Endothelial cell of umbilical vein (primary cell): ENCODE measurements at regions not wholly inside any gene's neighbourhood (a gene's known extent, or its start where the extent isn't known, plus 50 kb on each side); places are given as distances from the start of the nearest gene placed in this dataset.

ENCODE experiments used
- BruUV-seq: library from RNA; stranded (reverse); fragments of 400-500 nt; replicated peaks from 2 replicates; lab custom pipeline; 2021; lab: Mats Ljungman, UMichigan
- CTCF ChIA-PET: fragments of 300-600, 350-600 bp; sonication (Branson Sonifier 250); formaldehyde crosslinking; loops from one replicate; lab custom pipeline; 2021; ENCODE audit warnings: antibody characterized with exemption, inconsistent platforms; lab: Charles Lee
- POLR2A ChIA-PET: fragments of 300-600, 350-600 bp; sonication (Branson Sonifier 250); formaldehyde crosslinking; loops from one replicate; lab custom pipeline; 2021; ENCODE audit warnings: antibody characterized with exemption, inconsistent platforms; lab: Charles Lee
- DNase-seq: peaks from one replicate; pipeline ENCODE4 v3.0.0-alpha.2; 2011; ENCODE audit warnings: low read depth, low spot score
- FAIRE-seq: peaks from 2 replicates; lab custom pipeline; 2011; peaks lifted over from hg19 to GRCh38; lab: Jason Lieb, UNC
- H2AFZ ChIP-seq: 2 replicates; pipeline ENCODE4 v1.6.0; 2012; ENCODE audit warnings: low read depth, low read length, control low read depth, inconsistent platforms
- H3K27ac ChIP-seq: 2 replicates; pipeline ENCODE4 v1.5.1; 2011; ENCODE audit warnings: low read depth, mild to moderate bottlenecking, control low read depth, low read length, moderate library complexity; ENCODE audit not compliant: insufficient read depth
- H3K27me3 ChIP-seq, 2 experiments: 2 replicates each; pipeline versions ENCODE4 v1.6.0 to v1.6.1; 2011; ENCODE audit warnings: low read length in 2 of 2, mixed read lengths in 1 of 2; ENCODE audit not compliant: control insufficient read depth in 2 of 2, insufficient read depth in 2 of 2
- H3K36me3 ChIP-seq, 2 experiments: 2 replicates in 1 of 2; 3 replicates in 1 of 2; pipeline ENCODE4 v1.5.1; 2011; ENCODE audit warnings: low read length in 2 of 2, mild to moderate bottlenecking in 1 of 2, moderate library complexity in 1 of 2; ENCODE audit not compliant: control insufficient read depth in 2 of 2, insufficient read depth in 2 of 2; ENCODE audit errors: extremely low read depth in 1 of 2
- H3K4me1 ChIP-seq: 3 replicates; pipeline ENCODE4 v1.5.1; 2011; ENCODE audit warnings: mild to moderate bottlenecking, low read length; ENCODE audit not compliant: control insufficient read depth, insufficient read depth; ENCODE audit errors: extremely low read depth
- H3K4me2 ChIP-seq: 2 replicates; pipeline ENCODE4 v1.6.1; 2011; ENCODE audit warnings: low read length, control low read depth, mixed read lengths; ENCODE audit not compliant: insufficient read depth
- H3K4me3 ChIP-seq, 3 experiments: fragments of 200-600 bp in 1 of 3; sonication (generic), shearing (Covaris generic) in 1 of 3; replicated peaks in 1 of 3; 2 replicates each; pipeline ENCODE4 v1.5.1; 2011 to 2016; ENCODE audit warnings: control low read depth in 3 of 3, low read length in 3 of 3, mild to moderate bottlenecking in 2 of 3, inconsistent platforms in 1 of 3, low read depth in 1 of 3, moderate library complexity in 1 of 3; ENCODE audit not compliant: insufficient read depth in 1 of 3
- H3K79me2 ChIP-seq: 2 replicates; pipeline ENCODE4 v1.6.0; 2012; ENCODE audit warnings: low read length, inconsistent platforms; ENCODE audit not compliant: control insufficient read depth, insufficient read depth
- H3K9ac ChIP-seq: replicated peaks from 2 replicates; pipeline ENCODE3; 2011; ENCODE audit warnings: low read length, control low read depth; ENCODE audit not compliant: insufficient read depth; ENCODE audit errors: extremely low read depth
- H3K9me1 ChIP-seq: replicated peaks from 3 replicates; pipeline ENCODE4 v1.6.0; 2011; ENCODE audit warnings: mild to moderate bottlenecking, low read length; ENCODE audit not compliant: control insufficient read depth, insufficient read depth; ENCODE audit errors: extremely low read depth
- H3K9me3 ChIP-seq: replicated peaks from 2 replicates; pipeline ENCODE4 v1.5.1; 2012; ENCODE audit warnings: low read length, inconsistent platforms; ENCODE audit not compliant: control insufficient read depth, insufficient read depth
- H4K20me1 ChIP-seq: replicated peaks from 2 replicates; pipeline ENCODE3; 2011; ENCODE audit warnings: mild to moderate bottlenecking, low read length; ENCODE audit not compliant: control insufficient read depth, insufficient read depth; ENCODE audit errors: extremely low read depth
- CTCF ChIP-seq, 2 donors: IDR thresholded peaks; 1 replicate in 1 of 2; 2 replicates in 1 of 2; pipeline ENCODE4 v1.5.1; 2011; ENCODE audit warnings: low read length in 2 of 2, mild to moderate bottlenecking in 2 of 2, moderate library complexity in 2 of 2, control low read depth in 1 of 2, inconsistent platforms in 1 of 2, low read depth in 1 of 2; ENCODE audit not compliant: insufficient read depth in 1 of 2; ENCODE audit errors: extremely low read depth in 1 of 2
- EZH2 ChIP-seq: IDR thresholded peaks from 2 replicates; pipeline ENCODE4 v1.6.1; 2012; ENCODE audit warnings: borderline replicate concordance, low read depth, mild to moderate bottlenecking, moderate library complexity, low read length, inconsistent platforms; ENCODE audit not compliant: severe bottlenecking
- FOS ChIP-seq: IDR thresholded peaks from 2 replicates; pipeline ENCODE4 v1.6.1; 2011; ENCODE audit warnings: mild to moderate bottlenecking, low read length, moderate library complexity, borderline replicate concordance; ENCODE audit not compliant: insufficient read depth
- GATA2 ChIP-seq: IDR thresholded peaks from 2 replicates; pipeline ENCODE4 v1.7.0; 2011; ENCODE audit warnings: low read depth, mild to moderate bottlenecking, moderate library complexity, mixed read lengths, low read length; ENCODE audit not compliant: insufficient read length, insufficient read depth
- JUN ChIP-seq: IDR thresholded peaks from 2 replicates; pipeline ENCODE4 v1.6.1; 2011; ENCODE audit warnings: borderline replicate concordance, low read depth; ENCODE audit not compliant: insufficient read length, insufficient read depth
- MYC ChIP-seq: IDR thresholded peaks from one replicate; pipeline ENCODE4 v1.6.1; 2011; ENCODE audit warnings: mild to moderate bottlenecking, low read depth, low read length
- POLR2A ChIP-seq: IDR thresholded peaks from 2 replicates; pipeline ENCODE4 v1.6.1; 2012; ENCODE audit warnings: low read depth, mild to moderate bottlenecking, control low read depth, low read length
- POLR2AphosphoS5 ChIP-seq: IDR thresholded peaks from 2 replicates; pipeline ENCODE4 v1.6.1; 2012; ENCODE audit warnings: low read depth, mild to moderate bottlenecking, control low read depth, low read length, moderate library complexity; ENCODE audit not compliant: insufficient read depth
- dilution Hi-C: fragments of 300-500 bp; cut with MboI; formaldehyde crosslinking; loops from one replicate; pipeline ENCODE4 v1.15.0; 2019; ENCODE audit warnings: low sequenced_read_pairs; ENCODE audit not compliant: extremely low pct_ligation_motif_present
- intact Hi-C: fragments of 100-400 bp; cut with micrococcal nuclease; formaldehyde crosslinking; loops from one replicate; pipeline ENCODE4 v1.10.0; 2022
- TF ChIP-seq, protein P1 (sequence below): IDR thresholded peaks from 2 replicates; pipeline ENCODE4 v1.6.1; 2011; ENCODE audit not compliant: insufficient read depth, insufficient read length

DNA sequence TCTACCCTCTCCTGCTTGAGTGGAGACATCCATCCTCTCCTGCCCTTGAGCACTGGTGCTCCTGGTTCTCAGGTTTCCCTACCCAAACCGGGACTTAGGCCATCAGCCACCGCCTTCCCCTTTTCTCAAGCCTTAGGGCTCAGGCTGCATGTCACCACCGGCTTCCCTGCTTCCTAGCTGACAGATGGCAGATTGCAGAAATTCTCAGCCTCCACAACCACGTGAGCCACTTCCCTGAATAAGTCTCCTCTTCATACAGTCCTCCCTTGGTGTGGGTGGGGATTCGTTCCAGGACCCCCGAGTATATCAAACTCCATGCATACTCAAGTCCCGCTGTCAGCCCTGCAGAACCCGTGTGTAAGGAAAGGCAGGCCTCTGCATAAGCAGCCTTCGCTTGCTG lies 203.5 kb upstream of the ZNF32 start:
- intact Hi-C loops (no loop called here), dilution Hi-C loops (no loop called here)
- H3K4me1 ChIP-seq = peaks cover 3% of the 10 kb centered on the region
- BruUV-seq = no TSS peak
- H3K79me2 ChIP-seq = no peaks in the 10 kb centered on the region
- no peak overlapping the region for H3K9ac ChIP-seq
- H3K9me1 ChIP-seq = no peaks in the 10 kb centered on the region
- no peak overlapping the region for H3K4me2 ChIP-seq
- H2AFZ ChIP-seq = no peak overlapping the region
- no peak overlapping the region for H3K27ac ChIP-seq
- no peaks in the 10 kb centered on the region for H4K20me1 ChIP-seq
- H3K4me3 ChIP-seq = no peak overlapping the region
- no peaks in the 10 kb centered on the region for H3K9me3 ChIP-seq
- ChIA-PET POLR2A (no interaction called here), CTCF (interaction anchor here (1.1 kb wide), 1 partner anchor 11 kb away, joined by 3 read pairs; no protein-coding TSS in a partner anchor)
- TF ChIP-seq MYC (no peak), FOS (no peak), POLR2AphosphoS5 (no peak), EZH2 (no peak), GATA2 (no peak), CTCF (IDR thresholded peaks at IDR 0.05; ENCODE audit: extremely low read depth in 1 of 2, insufficient read depth in 1 of 2, low read depth in 1 of 2, low read length in 2 of 2) (no peak), POLR2A (no peak), JUN (no peak)
- TF ChIP-seq, protein P1, sequence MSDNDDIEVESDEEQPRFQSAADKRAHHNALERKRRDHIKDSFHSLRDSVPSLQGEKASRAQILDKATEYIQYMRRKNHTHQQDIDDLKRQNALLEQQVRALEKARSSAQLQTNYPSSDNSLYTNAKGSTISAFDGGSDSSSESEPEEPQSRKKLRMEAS = no peak
- H3K36me3 ChIP-seq = no peaks in the 10 kb centered on the region
- peaks cover 0 to 1% of the 10 kb centered on the region in 2 experiments for H3K27me3 ChIP-seq
- no peak for DNase-seq
- FAIRE-seq = no peak
